H9 (cell line): ENCODE measurements at regions not wholly inside any gene's neighbourhood (a gene's known extent, or its start where the extent isn't known, plus 50 kb on each side); places are given as distances from the start of the nearest gene placed in this dataset.

Source experiments
- DNase-seq: peaks from one replicate; pipeline ENCODE4 v3.0.0-alpha.2; 2017
- H2AFZ ChIP-seq: one replicate; pipeline ENCODE4 v1.6.1; 2013; ENCODE audit warnings: mild to moderate bottlenecking, low read length, control low read depth, moderate library complexity
- H2AK5ac ChIP-seq: 2 replicates; pipeline ENCODE4 v1.6.1; 2013; ENCODE audit warnings: low read length, control low read depth, mixed read lengths; ENCODE audit not compliant: insufficient read length
- H2BK120ac ChIP-seq: one replicate; pipeline ENCODE4 v1.6.1; 2013; ENCODE audit warnings: low read depth, mild to moderate bottlenecking, low read length, control low read depth, inconsistent platforms; ENCODE audit not compliant: poor library complexity, severe bottlenecking
- H2BK12ac ChIP-seq: 2 replicates; pipeline ENCODE4 v1.6.1; 2013; ENCODE audit warnings: low read length, control low read depth, mixed read lengths, low read depth; ENCODE audit not compliant: insufficient read length
- H2BK15ac ChIP-seq: 2 replicates; pipeline ENCODE4 v1.6.1; 2013; ENCODE audit warnings: low read depth, low read length, control low read depth
- H2BK20ac ChIP-seq: one replicate; pipeline ENCODE4 v1.6.1; 2013; ENCODE audit warnings: low read depth, mild to moderate bottlenecking, low read length, control low read depth, inconsistent platforms; ENCODE audit not compliant: poor library complexity, severe bottlenecking
- H2BK5ac ChIP-seq: 2 replicates; pipeline ENCODE4 v1.6.1; 2013; ENCODE audit warnings: low read length, control low read depth, mixed read lengths; ENCODE audit not compliant: insufficient read length
- H3K14ac ChIP-seq: 2 replicates; pipeline ENCODE4 v1.6.1; 2013; ENCODE audit warnings: low read length, control low read depth; ENCODE audit not compliant: insufficient read depth
- H3K18ac ChIP-seq: 2 replicates; pipeline ENCODE4 v1.6.1; 2013; ENCODE audit warnings: low read depth, mild to moderate bottlenecking, mixed read lengths, low read length, control low read depth; ENCODE audit not compliant: insufficient read length
- H3K23ac ChIP-seq: 2 replicates; pipeline ENCODE4 v1.6.1; 2013; ENCODE audit warnings: low read length, control low read depth, mixed read lengths, low read depth; ENCODE audit not compliant: insufficient read length
- H3K23me2 ChIP-seq: 2 replicates; pipeline ENCODE4 v1.6.1; 2013; ENCODE audit warnings: low read depth, mild to moderate bottlenecking, mixed read lengths, low read length, control low read depth; ENCODE audit not compliant: insufficient read length, poor library complexity, severe bottlenecking
- H3K27ac ChIP-seq: 2 replicates; pipeline ENCODE4 v1.5.1; 2013; ENCODE audit warnings: low read length, control low read depth, mixed read lengths, low read depth; ENCODE audit not compliant: insufficient read length
- H3K27me3 ChIP-seq: 2 replicates; pipeline ENCODE4 v1.6.1; 2013; ENCODE audit warnings: low read length, control low read depth, inconsistent platforms; ENCODE audit not compliant: insufficient read depth
- H3K4ac ChIP-seq: 2 replicates; pipeline ENCODE4 v1.6.1; 2013; ENCODE audit warnings: low read depth, mild to moderate bottlenecking, control low read depth, inconsistent platforms, low read length, moderate library complexity
- H3K4me1 ChIP-seq: 2 replicates; pipeline ENCODE4 v1.6.1; 2013; ENCODE audit warnings: low read length, control low read depth, inconsistent platforms; ENCODE audit not compliant: insufficient read depth
- H3K4me2 ChIP-seq: 2 replicates; pipeline ENCODE4 v1.6.1; 2013; ENCODE audit warnings: low read length, control low read depth, mixed read lengths; ENCODE audit not compliant: insufficient read length, insufficient read depth
- H3K56ac ChIP-seq: 2 replicates; pipeline ENCODE4 v1.6.1; 2013; ENCODE audit warnings: low read depth, mild to moderate bottlenecking, mixed read lengths, low read length, control low read depth; ENCODE audit not compliant: insufficient read length
- H3K79me1 ChIP-seq: 2 replicates; pipeline ENCODE4 v1.6.1; 2013; ENCODE audit warnings: low read depth, mild to moderate bottlenecking, moderate library complexity, low read length, control low read depth, inconsistent platforms; ENCODE audit not compliant: insufficient read depth, poor library complexity, severe bottlenecking
- H3K79me2 ChIP-seq: 2 replicates; pipeline ENCODE4 v1.6.1; 2013; ENCODE audit warnings: low read length, control low read depth, inconsistent platforms; ENCODE audit not compliant: insufficient read depth
- H3K9ac ChIP-seq: 2 replicates; pipeline ENCODE4 v1.6.1; 2013; ENCODE audit warnings: low read length, control low read depth, mixed read lengths; ENCODE audit not compliant: insufficient read length; ENCODE audit errors: extremely low read depth
- H3K9me3 ChIP-seq: one replicate; pipeline ENCODE4 v1.6.1; 2013; ENCODE audit warnings: low read depth, low read length, inconsistent platforms; ENCODE audit not compliant: control insufficient read depth
- H3T11ph ChIP-seq: one replicate; pipeline ENCODE4 v1.6.1; 2013; ENCODE audit warnings: mild to moderate bottlenecking, low read length, control low read depth, inconsistent platforms
- H4K20me1 ChIP-seq: one replicate; pipeline ENCODE4 v1.6.1; 2013; ENCODE audit not compliant: control insufficient read depth, insufficient read length, insufficient read depth
- H4K5ac ChIP-seq: 2 replicates; pipeline ENCODE4 v1.6.1; 2013; ENCODE audit warnings: low read depth, mild to moderate bottlenecking, mixed read lengths, low read length, control low read depth; ENCODE audit not compliant: insufficient read length
- H4K8ac ChIP-seq: replicated peaks from 2 replicates; pipeline ENCODE4 v1.6.1; 2013; ENCODE audit warnings: low read length, control low read depth, mixed read lengths, low read depth; ENCODE audit not compliant: insufficient read length
- H4K91ac ChIP-seq: 2 replicates; pipeline ENCODE4 v1.6.1; 2013; ENCODE audit warnings: low read depth, mild to moderate bottlenecking, moderate library complexity, mixed read lengths, low read length, control low read depth; ENCODE audit not compliant: insufficient read length
- H3K27ac Mint-ChIP-seq, 3 experiments: 2 replicates in 2 of 3; 3 replicates in 1 of 3; pipeline ENCODE4 v1.8.0; 2020 to 2021; ENCODE audit warnings: mixed read lengths in 3 of 3, mild to moderate bottlenecking in 1 of 3, moderate library complexity in 1 of 3
- H3K27me3 Mint-ChIP-seq: 2 replicates; pipeline ENCODE4 v1.8.0; 2021; ENCODE audit warnings: low read depth, mild to moderate bottlenecking, moderate library complexity, mixed read lengths
- H3K36me3 Mint-ChIP-seq, 3 experiments: 2 replicates in 2 of 3; 3 replicates in 1 of 3; pipeline ENCODE4 v1.8.0; 2020 to 2021; ENCODE audit warnings: low read depth in 3 of 3, mixed read lengths in 3 of 3; ENCODE audit not compliant: insufficient read depth in 1 of 3
- H3K4me1 Mint-ChIP-seq, 2 experiments: 2 replicates each; pipeline ENCODE4 v1.8.0; 2020; ENCODE audit warnings: mixed read lengths in 2 of 2
- H3K4me3 Mint-ChIP-seq, 2 experiments: 2 replicates in 1 of 2; 3 replicates in 1 of 2; pipeline ENCODE4 v1.8.0; 2020 to 2021; ENCODE audit warnings: mild to moderate bottlenecking in 2 of 2, mixed read lengths in 2 of 2, moderate library complexity in 1 of 2
- H3K9me3 Mint-ChIP-seq, 2 experiments: 2 replicates in 1 of 2; 3 replicates in 1 of 2; pipeline ENCODE4 v1.8.0; 2020; ENCODE audit warnings: mild to moderate bottlenecking in 2 of 2, mixed read lengths in 2 of 2, moderate library complexity in 1 of 2
- WGBS: extraction: QIAGEN DNeasy Blood & Tissue Kit; methylation state at CpG from one replicate; pipeline ENCODE4 v1.1.7; 2013; ENCODE audit warnings: missing lambda C conversion rate, low lambda C conversion rate, mixed read lengths; ENCODE audit not compliant: insufficient read length; ENCODE audit errors: extremely low coverage; 5-methylcytosine and 5-hydroxymethylcytosine counted together
- TF ChIP-seq, protein P1 (sequence below): fragments of 200-600 bp; sonication (generic); conservative IDR thresholded peaks from 3 replicates; pipeline ENCODE4 v1.8.0; 2021; ENCODE audit warnings: antibody characterized with exemption, mild to moderate bottlenecking

DNA sequence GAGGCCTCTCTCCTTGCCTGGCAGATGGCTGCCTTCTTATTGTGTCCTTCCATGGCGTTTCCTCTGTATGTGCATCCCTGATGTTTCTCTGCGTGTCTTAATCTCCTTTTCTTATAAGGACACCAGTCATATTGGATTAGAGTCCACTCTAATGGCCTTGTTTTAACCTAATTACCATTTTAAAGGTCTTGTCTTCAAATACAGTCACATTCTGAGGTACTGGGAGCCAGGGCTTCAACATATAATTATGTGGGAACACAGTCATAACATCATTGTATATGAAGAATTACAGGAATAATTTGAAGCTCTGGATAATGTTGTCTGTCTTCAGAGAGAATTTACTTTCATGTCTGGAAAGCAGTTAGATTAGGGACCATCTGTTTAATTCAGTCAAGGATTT lies 56.4 kb upstream of the PTGFR start:
- WGBS = no CpG with 5 or more reads among the region's 2 CpGs
- Histone ChIP-seq H3T11ph (no peak overlapping the region), H3K4ac (no peak overlapping the region), H3K18ac (no peak overlapping the region), H2BK120ac (no peak overlapping the region), H3K23me2 (no peaks in the 10 kb centered on the region), H2BK12ac (no peak overlapping the region), H2BK15ac (no peak overlapping the region), H3K79me1 (no peaks in the 10 kb centered on the region), H3K79me2 (no peaks in the 10 kb centered on the region), H2BK20ac (no peak overlapping the region), H3K4me1 (peaks cover 3% of the 10 kb centered on the region; the same call in 1 of the 2 replicates), H2BK5ac (no peak overlapping the region), H3K14ac (no peak overlapping the region), H3K9ac (no peak overlapping the region), H4K20me1 (no peaks in the 10 kb centered on the region), H2AK5ac (no peak overlapping the region), H3K27me3 (no peaks in the 10 kb centered on the region), H3K56ac (no peak overlapping the region), H4K8ac (no peak overlapping the region), H4K91ac (no peak overlapping the region), H3K27ac (no peak overlapping the region), H3K9me3 (no peaks in the 10 kb centered on the region), H2AFZ (no peak overlapping the region), H4K5ac (no peak overlapping the region), H3K4me2 (no peak overlapping the region), H3K23ac (no peak overlapping the region)
- peaks cover 0 to 15% (median 2%) of the 10 kb centered on the region in 3 experiments; a peak in 3 of 7 replicates for H3K36me3 Mint-ChIP-seq
- TF ChIP-seq, protein P1, sequence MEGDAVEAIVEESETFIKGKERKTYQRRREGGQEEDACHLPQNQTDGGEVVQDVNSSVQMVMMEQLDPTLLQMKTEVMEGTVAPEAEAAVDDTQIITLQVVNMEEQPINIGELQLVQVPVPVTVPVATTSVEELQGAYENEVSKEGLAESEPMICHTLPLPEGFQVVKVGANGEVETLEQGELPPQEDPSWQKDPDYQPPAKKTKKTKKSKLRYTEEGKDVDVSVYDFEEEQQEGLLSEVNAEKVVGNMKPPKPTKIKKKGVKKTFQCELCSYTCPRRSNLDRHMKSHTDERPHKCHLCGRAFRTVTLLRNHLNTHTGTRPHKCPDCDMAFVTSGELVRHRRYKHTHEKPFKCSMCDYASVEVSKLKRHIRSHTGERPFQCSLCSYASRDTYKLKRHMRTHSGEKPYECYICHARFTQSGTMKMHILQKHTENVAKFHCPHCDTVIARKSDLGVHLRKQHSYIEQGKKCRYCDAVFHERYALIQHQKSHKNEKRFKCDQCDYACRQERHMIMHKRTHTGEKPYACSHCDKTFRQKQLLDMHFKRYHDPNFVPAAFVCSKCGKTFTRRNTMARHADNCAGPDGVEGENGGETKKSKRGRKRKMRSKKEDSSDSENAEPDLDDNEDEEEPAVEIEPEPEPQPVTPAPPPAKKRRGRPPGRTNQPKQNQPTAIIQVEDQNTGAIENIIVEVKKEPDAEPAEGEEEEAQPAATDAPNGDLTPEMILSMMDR = no peak
- H3K9me3 Mint-ChIP-seq = peaks cover 5 to 8% of the 10 kb centered on the region in 2 experiments; a peak in 4 of 5 replicates
- H3K27ac Mint-ChIP-seq = no peak overlapping the region
- no peak overlapping the region for H3K4me3 Mint-ChIP-seq
- no peak for DNase-seq
- H3K4me1 Mint-ChIP-seq = peaks cover 8 to 10% of the 10 kb centered on the region in 2 experiments
- H3K27me3 Mint-ChIP-seq = no peaks in the 10 kb centered on the region; the same call in 1 of the 2 replicates
